Left cardiac atrium (tissue), 4 donors: ENCODE measurements at regions not wholly inside any gene's neighbourhood (a gene's known extent, or its start where the extent isn't known, plus 50 kb on each side); places are given as distances from the start of the nearest gene placed in this dataset.
"Not testable (repeated sequence)": the region's sequence is repeated elsewhere in the genome, so short reads cannot be mapped to it uniquely, and the experiment has no call there.

Source experiments
- ATAC-seq, 2 donors: fragments of 200-7000 bp; cut with Tn5 transposase; one replicate each; pipeline ENCODE4 v1.9.1; 2020; ENCODE audit warnings: mild to moderate bottlenecking in 2 of 2, moderate library complexity in 2 of 2
- DNase-seq: peaks from one replicate; pipeline ENCODE4 v3.0.0-alpha.2; 2020
- intact Hi-C, 2 donors: fragments of 100-400 bp; cut with DNase I; formaldehyde crosslinking; loops; one replicate each; pipeline versions ENCODE4 v1.14.1 to v1.15.1; 2022 to 2023
- donor health status: DM: no; HTN: yes; CAD: no.
- donor health status: DM: no; HTN: yes; CAD: no; lungs with severe emphysema.
- donor health status: DM: yes; HTN: yes; CAD: no.
- donor health status: Dilated cardiomyopathy.

GRCh38 chr13:69291292-69291906 is 816.2 kb upstream of the ATXN8OS start:
- intact Hi-C loops: no loop called here
- DNase-seq (no peak), ATAC-seq (no peak)

GRCh38 chr13:69288026-69288425 is 819.6 kb upstream of the ATXN8OS start:
- no peak for ATAC-seq
- no peak for DNase-seq
- intact Hi-C loops: no loop called here

GRCh38 chr13:69287050-69287698 is 820.5 kb upstream of the ATXN8OS start:
- DNase-seq (no peak), ATAC-seq (no peak)
- intact Hi-C loops: no loop called here

- DNase-seq: no peak
These were observed 823.8 kb upstream of the ATXN8OS start for GRCh38 chr13:69283837-69284236.

GRCh38 chr13:69283301-69283700 is 824.3 kb upstream of the ATXN8OS start:
- DNase-seq (no peak), ATAC-seq (no peak)
- intact Hi-C loops: no loop called here

More at GRCh38 chr13:69283837-69284236, 823.8 kb upstream of the ATXN8OS start:
- intact Hi-C loops: no loop called here
- ATAC-seq: no peak

GRCh38 chr13:69280399-69280798 is 827.2 kb upstream of the ATXN8OS start:
- ATAC-seq: no peak
- intact Hi-C loops: no loop called here

GRCh38 chr13:69279213-69279612 is 828.4 kb upstream of the ATXN8OS start:
- no peak for ATAC-seq
- intact Hi-C loops: no loop called here
- no peak for DNase-seq

More at GRCh38 chr13:69280399-69280798, 827.2 kb upstream of the ATXN8OS start:
- no peak for DNase-seq

GRCh38 chr13:69274231-69274630 is 833.4 kb upstream of the ATXN8OS start:
- no peak for DNase-seq
- no peak for ATAC-seq

GRCh38 chr13:69264362-69265334 is 843.0 kb upstream of the ATXN8OS start:
- intact Hi-C loops: no loop called here
- no peak for DNase-seq

More at GRCh38 chr13:69274231-69274630, 833.4 kb upstream of the ATXN8OS start:
- intact Hi-C loops: no loop called here

GRCh38 chr13:69243366-69243765 is 864.3 kb upstream of the ATXN8OS start:
- ATAC-seq (no peak), DNase-seq (no peak)
- intact Hi-C loops: no loop called here

More at GRCh38 chr13:69264362-69265334, 843.0 kb upstream of the ATXN8OS start:
- ATAC-seq: no peak

GRCh38 chr13:69234171-69234570 is 873.5 kb upstream of the ATXN8OS start:
- ATAC-seq (no peak), DNase-seq (no peak)
- intact Hi-C loops: no loop called here

GRCh38 chr13:69226427-69226826 is 881.2 kb upstream of the ATXN8OS start:
- DNase-seq (no peak), ATAC-seq (no peak)
- intact Hi-C loops: no loop called here

- intact Hi-C loops, DNase-seq, ATAC-seq: not testable (repeated sequence)
These were observed 885.8 kb upstream of the ATXN8OS start for GRCh38 chr13:69221633-69222498.

- DNase-seq (no peak), ATAC-seq (no peak)
- intact Hi-C loops: no loop called here
These were observed 894.2 kb upstream of the ATXN8OS start for GRCh38 chr13:69213396-69213795.

- ATAC-seq (no peak), DNase-seq (no peak)
- intact Hi-C loops: no loop called here
These were observed 903.0 kb upstream of the ATXN8OS start for GRCh38 chr13:69204620-69205019.

GRCh38 chr13:69202996-69203395 is 904.6 kb upstream of the ATXN8OS start:
- DNase-seq: no peak
- intact Hi-C loops: no loop called here
- no peak for ATAC-seq

GRCh38 chr13:69199664-69200063 is 908.0 kb upstream of the ATXN8OS start:
- DNase-seq (no peak), ATAC-seq (no peak)
- intact Hi-C loops: no loop called here

- ATAC-seq: no peak
- intact Hi-C loops: no loop called here
- no peak for DNase-seq
These were observed 908.9 kb upstream of the ATXN8OS start for GRCh38 chr13:69198706-69199105.

- ATAC-seq: no peak
- intact Hi-C loops: no loop called here
- no peak for DNase-seq
These were observed 913.5 kb upstream of the ATXN8OS start for GRCh38 chr13:69194130-69194529.
